ENCODE measurements at regions not wholly inside any gene's neighbourhood (a gene's known extent, or its start where the extent isn't known, plus 50 kb on each side); places are given as distances from the start of the nearest gene placed in this dataset.
"Not testable (repeated sequence)": the region's sequence is repeated elsewhere in the genome, so short reads cannot be mapped to it uniquely, and the experiment has no call there.

DNA sequence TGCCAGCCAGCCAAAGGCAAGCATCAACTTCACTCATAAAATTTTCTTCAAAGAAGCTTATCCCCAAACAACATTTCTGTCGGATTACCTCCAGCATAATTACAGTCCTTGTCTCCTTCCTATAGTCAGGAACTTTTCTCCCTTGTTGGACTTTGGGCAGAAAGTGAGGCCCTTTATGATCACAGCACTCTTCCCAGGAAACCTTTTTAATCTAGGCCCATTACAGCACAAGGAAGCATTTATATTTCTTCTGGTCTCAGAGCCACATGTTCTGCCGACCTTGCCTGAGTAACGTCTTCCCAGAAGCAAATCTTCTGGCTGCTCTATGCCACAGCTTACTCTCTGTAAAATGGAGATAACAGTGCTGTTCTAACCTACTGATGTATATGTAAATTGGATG is 437.2 kb upstream of the SLC35B3 start:
- Histone ChIP-seq H3K27me3 (ENCODE audit: insufficient read depth, low read length) (no peaks in the 10 kb centered on the region), H3K9me3 (ENCODE audit: insufficient read depth, low read depth, low read length) (no peaks in the 10 kb centered on the region), H3K4me1 (ENCODE audit: insufficient read depth, low read length) (no peaks in the 10 kb centered on the region), H3K4me3 (ENCODE audit: low read length) (no peak overlapping the region), H3K27ac (ENCODE audit: low read length) (no peak overlapping the region), H3K9ac (ENCODE audit: low read depth, low read length) (no peak overlapping the region), H3K36me3 (ENCODE audit: insufficient read depth, low read depth, low read length) (no peaks in the 10 kb centered on the region)

DNA sequence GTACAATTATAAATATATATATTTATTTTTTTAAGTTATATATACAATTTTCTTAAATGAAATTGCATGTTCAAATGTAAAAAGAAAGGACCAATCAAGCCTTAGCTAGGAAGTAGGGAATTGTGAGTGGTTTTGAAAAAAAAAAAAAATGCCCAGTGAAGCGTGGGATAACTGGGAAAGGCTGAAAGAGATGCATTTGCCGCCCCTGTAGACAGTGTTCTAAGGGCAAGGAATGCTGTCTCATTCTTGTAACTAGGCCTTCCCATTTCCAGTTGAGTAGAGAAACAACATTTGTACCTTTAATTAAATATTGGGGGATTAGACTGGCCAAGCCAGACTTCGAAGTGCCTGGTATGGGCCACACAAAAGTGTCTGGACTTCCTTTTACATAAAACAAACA is 430.1 kb upstream of the SLC35B3 start:
- H3K27ac ChIP-seq (ENCODE audit: low read length) = no peak overlapping the region
- H3K9ac ChIP-seq (ENCODE audit: low read depth, low read length) = no peak overlapping the region

DNA sequence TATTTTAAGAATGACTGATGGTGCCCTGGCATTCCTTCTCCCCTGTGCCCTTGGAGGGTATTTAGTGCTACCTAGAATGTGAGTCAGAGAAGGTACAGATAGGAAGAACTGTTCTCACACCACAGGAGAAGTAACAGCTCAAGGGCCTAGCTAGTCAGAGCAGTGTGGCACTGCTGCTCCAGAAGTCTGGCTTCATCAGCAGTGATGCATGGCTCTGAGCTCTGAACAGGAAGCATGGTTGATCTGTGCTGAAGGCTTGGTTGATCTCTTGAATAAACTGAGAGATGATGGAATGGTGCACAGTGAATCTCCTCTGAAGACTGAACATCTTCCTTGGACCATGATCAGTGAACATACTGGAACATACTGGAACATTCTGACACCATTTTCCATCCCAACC is 425.3 kb upstream of the SLC35B3 start:
- no peak overlapping the region for H3K27ac ChIP-seq (ENCODE audit: low read length)
- no peak overlapping the region for H3K9ac ChIP-seq (ENCODE audit: low read depth, low read length)
- no peaks in the 10 kb centered on the region for H3K27me3 ChIP-seq (ENCODE audit: insufficient read depth, low read length)
- no peaks in the 10 kb centered on the region for H3K36me3 ChIP-seq (ENCODE audit: insufficient read depth, low read depth, low read length)
- 0 out of 2 replicates have a peak, but pooled peaks cover 3% of the 10 kb centered on the region for H3K4me1 ChIP-seq (ENCODE audit: insufficient read depth, low read length)
- H3K4me3 ChIP-seq (ENCODE audit: low read length) = no peak overlapping the region
- no peaks in the 10 kb centered on the region for H3K9me3 ChIP-seq (ENCODE audit: insufficient read depth, low read depth, low read length)

More for the DNA sequence above, 430.1 kb upstream of the SLC35B3 start:
- no peaks in the 10 kb centered on the region for H3K36me3 ChIP-seq (ENCODE audit: insufficient read depth, low read depth, low read length)
- no peak overlapping the region for H3K4me3 ChIP-seq (ENCODE audit: low read length)
- no peaks in the 10 kb centered on the region for H3K4me1 ChIP-seq (ENCODE audit: insufficient read depth, low read length)
- H3K9me3 ChIP-seq (ENCODE audit: insufficient read depth, low read depth, low read length) = no peaks in the 10 kb centered on the region
- no peaks in the 10 kb centered on the region for H3K27me3 ChIP-seq (ENCODE audit: insufficient read depth, low read length)

DNA sequence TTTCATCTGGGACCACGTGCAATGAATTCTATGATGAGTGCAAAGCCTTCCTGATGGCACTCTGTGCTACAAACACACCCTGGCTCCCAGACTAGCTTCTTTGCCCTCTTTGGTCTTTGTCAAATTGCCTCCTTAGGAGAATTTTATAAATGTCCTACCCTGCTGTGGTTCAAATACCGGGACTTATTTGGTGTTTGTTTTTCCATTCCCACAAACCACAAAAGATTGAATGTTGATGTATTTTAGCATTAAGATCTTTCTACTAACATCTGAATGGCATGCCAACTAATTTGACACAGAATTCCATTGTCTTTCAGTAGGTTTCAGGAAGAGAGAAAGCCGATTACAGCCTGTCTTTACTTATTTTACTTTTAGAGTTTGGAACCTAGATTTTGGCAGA is 424.2 kb upstream of the SLC35B3 start:
- H3K27ac ChIP-seq (ENCODE audit: low read length) = no peak overlapping the region
- no peak overlapping the region for H3K9ac ChIP-seq (ENCODE audit: low read depth, low read length)
- H3K27me3 ChIP-seq (ENCODE audit: insufficient read depth, low read length) = no peaks in the 10 kb centered on the region
- H3K4me3 ChIP-seq (ENCODE audit: low read length) = no peak overlapping the region
- H3K9me3 ChIP-seq (ENCODE audit: insufficient read depth, low read depth, low read length) = no peaks in the 10 kb centered on the region
- H3K36me3 ChIP-seq (ENCODE audit: insufficient read depth, low read depth, low read length) = no peaks in the 10 kb centered on the region
- 0 out of 2 replicates have a peak, but pooled peaks cover 3% of the 10 kb centered on the region for H3K4me1 ChIP-seq (ENCODE audit: insufficient read depth, low read length)

DNA sequence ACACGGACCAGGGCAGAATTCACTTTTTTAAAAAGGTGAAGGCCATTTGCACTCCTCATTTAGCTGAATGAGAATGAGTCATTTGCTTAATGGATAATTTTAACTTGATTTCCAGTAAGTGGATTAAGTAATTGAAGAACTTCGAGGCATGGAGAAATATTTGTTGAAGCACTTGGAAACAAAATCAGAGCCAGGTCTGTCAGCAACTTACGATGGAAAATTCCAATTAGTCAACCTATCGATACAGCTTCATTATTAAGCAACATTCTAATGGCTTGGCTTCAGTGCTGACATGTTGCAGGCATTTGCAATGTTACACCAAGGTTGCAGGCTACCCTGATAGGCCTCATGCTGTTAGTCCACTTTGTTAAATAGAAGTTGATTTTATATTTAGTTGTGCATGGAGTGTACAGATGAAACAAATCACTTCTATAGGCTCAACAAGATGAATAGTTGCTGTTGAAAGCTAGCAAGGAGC is 423.5 kb upstream of the SLC35B3 start:
- Histone ChIP-seq H3K4me1 (ENCODE audit: insufficient read depth, low read length) (0 out of 2 replicates have a peak, but pooled peaks cover 3% of the 10 kb centered on the region), H3K9ac (ENCODE audit: low read depth, low read length) (no peak overlapping the region), H3K27me3 (ENCODE audit: insufficient read depth, low read length) (no peaks in the 10 kb centered on the region), H3K36me3 (ENCODE audit: insufficient read depth, low read depth, low read length) (no peaks in the 10 kb centered on the region), H3K4me3 (ENCODE audit: low read length) (no peak overlapping the region), H3K27ac (ENCODE audit: low read length) (no peak overlapping the region), H3K9me3 (ENCODE audit: insufficient read depth, low read depth, low read length) (no peaks in the 10 kb centered on the region)

GRCh38 chr6:8857160-8857559 is 421.8 kb upstream of the SLC35B3 start:
- no peak overlapping the region for H3K27ac ChIP-seq (ENCODE audit: low read length)
- no peak overlapping the region for H3K9ac ChIP-seq (ENCODE audit: low read depth, low read length)

DNA sequence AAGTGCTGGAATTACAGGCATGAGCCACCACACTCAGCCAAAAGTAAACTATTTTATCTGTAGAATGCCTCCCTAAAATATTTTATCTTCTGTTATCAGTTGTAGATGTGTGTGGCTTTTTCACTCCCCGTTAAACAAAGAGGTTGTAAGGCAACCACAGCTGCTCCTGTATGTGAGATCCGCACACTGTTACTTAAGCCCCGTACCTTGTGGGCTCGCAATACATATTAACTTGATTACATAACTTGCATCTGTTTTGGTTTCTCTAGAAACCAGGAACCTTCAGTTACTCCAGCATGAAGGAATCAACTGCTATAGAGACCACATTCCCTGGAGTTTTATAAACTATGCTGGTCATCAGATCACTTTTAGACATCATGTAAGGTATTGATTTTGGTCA is 420.1 kb upstream of the SLC35B3 start:
- H3K9me3 ChIP-seq (ENCODE audit: insufficient read depth, low read depth, low read length) = no peaks in the 10 kb centered on the region
- H3K4me3 ChIP-seq (ENCODE audit: low read length) = no peak overlapping the region
- H3K9ac ChIP-seq (ENCODE audit: low read depth, low read length) = no peak overlapping the region
- no peaks in the 10 kb centered on the region for H3K27me3 ChIP-seq (ENCODE audit: insufficient read depth, low read length)
- H3K4me1 ChIP-seq (ENCODE audit: insufficient read depth, low read length) = 0 out of 2 replicates have a peak, but pooled peaks cover 3% of the 10 kb centered on the region
- H3K36me3 ChIP-seq (ENCODE audit: insufficient read depth, low read depth, low read length) = no peaks in the 10 kb centered on the region
- H3K27ac ChIP-seq (ENCODE audit: low read length) = no peak overlapping the region

More at GRCh38 chr6:8857160-8857559, 421.8 kb upstream of the SLC35B3 start:
- no peaks in the 10 kb centered on the region for H3K9me3 ChIP-seq (ENCODE audit: insufficient read depth, low read depth, low read length)
- H3K27me3 ChIP-seq (ENCODE audit: insufficient read depth, low read length) = no peaks in the 10 kb centered on the region
- no peak overlapping the region for H3K4me3 ChIP-seq (ENCODE audit: low read length)
- H3K36me3 ChIP-seq (ENCODE audit: insufficient read depth, low read depth, low read length) = no peaks in the 10 kb centered on the region
- H3K4me1 ChIP-seq (ENCODE audit: insufficient read depth, low read length) = 0 out of 2 replicates have a peak, but pooled peaks cover 3% of the 10 kb centered on the region

DNA sequence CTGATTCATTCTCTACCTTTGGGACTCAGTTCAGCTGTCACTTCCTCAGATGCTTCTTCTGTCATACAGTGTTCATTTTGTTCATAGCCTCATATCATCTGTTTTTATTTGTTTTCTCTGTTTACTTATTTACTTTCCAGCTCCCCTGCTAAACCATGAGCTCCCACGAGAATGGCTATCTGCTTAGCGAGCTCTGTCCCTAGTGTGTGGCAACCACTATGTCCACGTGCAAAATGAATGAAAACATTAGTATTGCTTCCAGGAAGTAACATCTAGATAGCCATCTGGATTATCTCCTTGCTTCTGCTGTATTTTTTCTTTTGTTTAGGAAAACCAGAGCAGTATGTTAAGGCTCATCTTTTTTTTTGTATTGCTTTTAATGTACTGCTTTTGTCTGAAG is 417.0 kb upstream of the SLC35B3 start:
- Histone ChIP-seq H3K4me1 (ENCODE audit: insufficient read depth, low read length) (no peaks in the 10 kb centered on the region), H3K9ac (ENCODE audit: low read depth, low read length) (no peak overlapping the region), H3K4me3 (ENCODE audit: low read length) (no peak overlapping the region), H3K9me3 (ENCODE audit: insufficient read depth, low read depth, low read length) (no peaks in the 10 kb centered on the region), H3K27ac (ENCODE audit: low read length) (no peak overlapping the region), H3K27me3 (ENCODE audit: insufficient read depth, low read length) (no peaks in the 10 kb centered on the region), H3K36me3 (ENCODE audit: insufficient read depth, low read depth, low read length) (no peaks in the 10 kb centered on the region)

DNA sequence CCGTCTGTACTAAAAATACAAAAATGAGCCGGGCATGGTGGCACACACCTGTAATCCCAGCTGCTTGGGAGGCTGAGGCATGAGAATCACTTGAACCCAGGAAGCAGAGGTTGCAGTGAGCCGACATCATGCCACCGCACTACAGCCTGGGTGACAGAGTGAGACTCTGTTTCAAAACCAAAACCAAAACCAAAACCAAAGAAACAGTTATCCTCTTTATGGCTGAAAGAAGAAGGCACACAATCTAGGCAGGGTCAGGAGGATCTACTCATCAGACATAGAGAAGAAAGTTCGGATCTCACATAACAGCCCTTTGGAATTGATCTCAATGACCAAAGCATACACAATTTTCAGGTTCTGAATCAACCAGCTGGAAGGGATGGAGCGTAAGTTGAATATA is 411.3 kb upstream of the SLC35B3 start:
- not testable (repeated sequence) for H3K4me3 ChIP-seq (ENCODE audit: low read length); H3K9ac ChIP-seq (ENCODE audit: low read depth, low read length); H3K4me1 ChIP-seq (ENCODE audit: insufficient read depth, low read length); H3K9me3 ChIP-seq (ENCODE audit: insufficient read depth, low read depth, low read length); H3K27ac ChIP-seq (ENCODE audit: low read length); H3K36me3 ChIP-seq (ENCODE audit: insufficient read depth, low read depth, low read length); H3K27me3 ChIP-seq (ENCODE audit: insufficient read depth, low read length)

- Histone ChIP-seq H3K27me3 (ENCODE audit: insufficient read depth, low read length) (no peaks in the 10 kb centered on the region), H3K9ac (ENCODE audit: low read depth, low read length) (no peak overlapping the region), H3K4me3 (ENCODE audit: low read length) (no peak overlapping the region), H3K9me3 (ENCODE audit: insufficient read depth, low read depth, low read length) (no peaks in the 10 kb centered on the region), H3K36me3 (ENCODE audit: insufficient read depth, low read depth, low read length) (no peaks in the 10 kb centered on the region), H3K4me1 (ENCODE audit: insufficient read depth, low read length) (no peaks in the 10 kb centered on the region), H3K27ac (ENCODE audit: low read length) (no peak overlapping the region)
Measured at GRCh38 chr6:8845690-8846089, 410.3 kb upstream of the SLC35B3 start.

DNA sequence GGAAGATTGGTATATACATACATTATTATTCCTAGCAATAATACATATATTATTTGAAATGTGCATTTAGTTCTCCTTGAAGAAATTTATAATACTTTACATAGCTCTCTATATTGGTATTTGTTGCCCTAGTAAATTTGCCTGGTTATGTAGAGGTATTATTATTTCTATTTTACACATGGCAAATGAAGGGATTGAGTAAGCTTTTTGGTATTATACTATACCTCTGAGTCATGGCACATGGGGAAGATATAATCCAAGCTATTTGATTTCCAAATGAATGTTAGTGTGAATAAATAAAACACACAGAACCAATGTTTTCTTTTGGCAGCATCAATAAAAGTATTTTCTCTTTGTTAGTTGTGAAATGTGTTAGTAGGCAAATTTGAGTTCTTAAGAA is 409.6 kb upstream of the SLC35B3 start:
- Histone ChIP-seq H3K36me3 (ENCODE audit: insufficient read depth, low read depth, low read length) (no peaks in the 10 kb centered on the region), H3K4me3 (ENCODE audit: low read length) (no peak overlapping the region), H3K27ac (ENCODE audit: low read length) (no peak overlapping the region), H3K9ac (ENCODE audit: low read depth, low read length) (no peak overlapping the region), H3K4me1 (ENCODE audit: insufficient read depth, low read length) (no peaks in the 10 kb centered on the region), H3K27me3 (ENCODE audit: insufficient read depth, low read length) (no peaks in the 10 kb centered on the region), H3K9me3 (ENCODE audit: insufficient read depth, low read depth, low read length) (no peaks in the 10 kb centered on the region)

GRCh38 chr6:8839626-8840025 is 404.3 kb upstream of the SLC35B3 start:
- no peaks in the 10 kb centered on the region for H3K9me3 ChIP-seq (ENCODE audit: insufficient read depth, low read depth, low read length)
- H3K27ac ChIP-seq (ENCODE audit: low read length) = no peak overlapping the region
- no peaks in the 10 kb centered on the region for H3K27me3 ChIP-seq (ENCODE audit: insufficient read depth, low read length)
- no peak overlapping the region for H3K4me3 ChIP-seq (ENCODE audit: low read length)
- H3K36me3 ChIP-seq (ENCODE audit: insufficient read depth, low read depth, low read length) = no peaks in the 10 kb centered on the region
- H3K4me1 ChIP-seq (ENCODE audit: insufficient read depth, low read length) = peaks cover 3% of the 10 kb centered on the region; the same call in 1 of the 2 replicates
- no peak overlapping the region for H3K9ac ChIP-seq (ENCODE audit: low read depth, low read length)
